K562 (cell line): ENCODE measurements at regions not wholly inside any gene's neighbourhood (a gene's known extent, or its start where the extent isn't known, plus 50 kb on each side); places are given as distances from the start of the nearest gene placed in this dataset.

Experiments used
- BRD4 ChIP-seq: fragments of 200-600 bp; sonication (generic); IDR thresholded peaks from 2 replicates; pipeline ENCODE4 v1.6.1; 2017; ENCODE audit warnings: inconsistent platforms
- CBX2 ChIP-seq: fragments of 200-600 bp; sonication (generic); IDR thresholded peaks from one replicate; pipeline ENCODE4 v1.6.1; 2012; ENCODE audit warnings: mild to moderate bottlenecking, low read length, inconsistent platforms; ENCODE audit not compliant: insufficient read depth, poor library complexity, severe bottlenecking
- ELF1 ChIP-seq: fragments of 200-800 bp; sonication (Bioruptor generic); IDR thresholded peaks from 2 replicates; pipeline ENCODE4 v1.6.1; 2016; ENCODE audit warnings: missing genetic modification characterization, missing compliant biosample characterization
- ESRRA ChIP-seq: fragments of 450-650 bp; IDR thresholded peaks from 2 replicates; pipeline ENCODE4 v1.6.1; 2014; ENCODE audit warnings: low read depth, mild to moderate bottlenecking, moderate library complexity, borderline replicate concordance
- FOXJ3 ChIP-seq: sonication (generic); formaldehyde crosslinking; IDR thresholded peaks from 2 replicates; pipeline ENCODE4 v1.4.0; 2020; ENCODE audit warnings: mild to moderate bottlenecking, missing genetic modification reagents
- GTF2A2 ChIP-seq: IDR thresholded peaks from 2 replicates; pipeline ENCODE4 v1.6.1; 2016; ENCODE audit warnings: mild to moderate bottlenecking, missing genetic modification characterization, missing compliant biosample characterization
- HDAC6 ChIP-seq: IDR thresholded peaks from 2 replicates; pipeline ENCODE4 v1.6.1; 2012; ENCODE audit warnings: low read depth, mild to moderate bottlenecking, control low read depth, inconsistent platforms, low read length, moderate library complexity
- HOXB6 ChIP-seq: fragments of 250-450 bp; sonication (Bioruptor Pico); IDR thresholded peaks from 2 replicates; pipeline ENCODE4 v1.5.1; 2022; ENCODE audit warnings: mild to moderate bottlenecking, borderline replicate concordance
- KLF6 ChIP-seq: fragments of 250-450 bp; sonication (Bioruptor Pico); IDR thresholded peaks from 2 replicates; pipeline ENCODE4 v1.4.0; 2020; ENCODE audit warnings: mild to moderate bottlenecking, moderate library complexity, borderline replicate concordance
- MAZ ChIP-seq, 2 experiments: fragments of 450-650 bp in 1 of 2; sonication (generic) in 1 of 2; formaldehyde crosslinking; IDR thresholded peaks in 1 of 2; conservative IDR thresholded peaks in 1 of 2; 2 replicates each; pipeline versions ENCODE4 v1.4.0 to v1.5.0; 2020; ENCODE audit warnings: mild to moderate bottlenecking in 1 of 2, missing genetic modification reagents in 1 of 2
- MBD2 ChIP-seq: sonication (generic); IDR thresholded peaks from 2 replicates; pipeline ENCODE4 v1.6.1; 2016; ENCODE audit warnings: low read depth, borderline replicate concordance
- NELFE ChIP-seq: IDR thresholded peaks from 2 replicates; pipeline ENCODE4 v1.6.1; 2011; ENCODE audit warnings: mild to moderate bottlenecking; ENCODE audit not compliant: insufficient read depth, insufficient read length
- ZKSCAN8 ChIP-seq: fragments of 200-800 bp; sonication (Bioruptor generic); IDR thresholded peaks from 2 replicates; pipeline ENCODE4 v1.6.1; 2016; ENCODE audit warnings: missing genetic modification characterization, missing compliant biosample characterization
- ZNF197 ChIP-seq: fragments of 200-800 bp; sonication (Bioruptor generic); IDR thresholded peaks from 2 replicates; pipeline ENCODE4 v1.6.1; 2016; ENCODE audit warnings: low read depth, missing genetic modification characterization, missing compliant biosample characterization
- TF ChIP-seq, protein P1 (sequence below): fragments of 250-450 bp; sonication (Bioruptor Pico); IDR thresholded peaks from 2 replicates; pipeline ENCODE4 v1.8.0; 2021; ENCODE audit warnings: moderate library complexity, mild to moderate bottlenecking, inconsistent platforms
- TF ChIP-seq, protein P2 (sequence below): fragments of 450-650 bp; IDR thresholded peaks from 2 replicates; pipeline ENCODE4 v1.6.1; 2016; ENCODE audit warnings: antibody characterized with exemption
- TF ChIP-seq, protein P3 (sequence below): sonication (generic); formaldehyde crosslinking; IDR thresholded peaks from 2 replicates; pipeline ENCODE4 v1.8.0; 2022; ENCODE audit warnings: mild to moderate bottlenecking, missing genetic modification reagents
- TF ChIP-seq, protein P4 (sequence below): fragments of 450-650 bp; formaldehyde crosslinking; conservative IDR thresholded peaks from 2 replicates; pipeline ENCODE4 v1.4.0; 2022; ENCODE audit warnings: mild to moderate bottlenecking, missing genetic modification characterization
- TF ChIP-seq, protein P5 (sequence below), 3 experiments: IDR thresholded peaks in 2 of 3; conservative IDR thresholded peaks in 1 of 3; 2 replicates each; pipeline ENCODE4 v1.5.1; 2011 to 2012; ENCODE audit warnings: low read length in 3 of 3, mild to moderate bottlenecking in 3 of 3, control low read depth in 2 of 3, improper control_type of control experiment in 1 of 3, inconsistent platforms in 1 of 3, low read depth in 1 of 3, mixed read lengths in 1 of 3, moderate library complexity in 1 of 3; ENCODE audit not compliant: insufficient read depth in 2 of 3

DNA sequence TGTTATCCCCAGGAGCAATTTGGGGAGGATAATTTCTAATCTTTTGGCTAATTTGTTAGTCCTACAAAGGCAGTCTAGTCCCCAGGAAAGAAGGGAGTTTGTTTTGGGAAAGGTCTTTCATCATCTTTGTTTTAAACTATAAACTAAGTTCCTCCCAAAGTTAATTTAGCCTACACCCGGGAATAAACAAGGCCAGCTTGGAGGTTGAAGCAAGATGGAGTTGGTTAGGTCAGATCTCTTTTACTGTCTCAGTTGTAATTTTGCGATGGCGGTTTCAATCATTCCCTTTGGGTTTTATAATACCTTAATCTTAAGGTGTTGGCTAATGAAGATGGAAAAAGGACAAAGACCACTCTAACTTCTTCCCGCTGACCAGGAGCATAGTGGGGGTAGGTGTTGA is 166.4 kb upstream of the NAMPT start (continued):
- TF ChIP-seq, protein P1, sequence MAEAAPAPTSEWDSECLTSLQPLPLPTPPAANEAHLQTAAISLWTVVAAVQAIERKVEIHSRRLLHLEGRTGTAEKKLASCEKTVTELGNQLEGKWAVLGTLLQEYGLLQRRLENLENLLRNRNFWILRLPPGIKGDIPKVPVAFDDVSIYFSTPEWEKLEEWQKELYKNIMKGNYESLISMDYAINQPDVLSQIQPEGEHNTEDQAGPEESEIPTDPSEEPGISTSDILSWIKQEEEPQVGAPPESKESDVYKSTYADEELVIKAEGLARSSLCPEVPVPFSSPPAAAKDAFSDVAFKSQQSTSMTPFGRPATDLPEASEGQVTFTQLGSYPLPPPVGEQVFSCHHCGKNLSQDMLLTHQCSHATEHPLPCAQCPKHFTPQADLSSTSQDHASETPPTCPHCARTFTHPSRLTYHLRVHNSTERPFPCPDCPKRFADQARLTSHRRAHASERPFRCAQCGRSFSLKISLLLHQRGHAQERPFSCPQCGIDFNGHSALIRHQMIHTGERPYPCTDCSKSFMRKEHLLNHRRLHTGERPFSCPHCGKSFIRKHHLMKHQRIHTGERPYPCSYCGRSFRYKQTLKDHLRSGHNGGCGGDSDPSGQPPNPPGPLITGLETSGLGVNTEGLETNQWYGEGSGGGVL = peak; percentile 43; the same call in 1 of the 2 replicates
- TF ChIP-seq ZNF197 (CRISPR knock-in tag) (no peak), ELF1 (no peak), GTF2A2 (peak; percentile 75), MAZ (CRISPR knock-in tag; conservative IDR thresholded peaks at IDR 0.05 in 1 of 2, IDR thresholded peaks at IDR 0.05 in 1 of 2) (no peak), KLF6 (CRISPR knock-in tag) (peak; percentile 33; the same call in 1 of the 2 replicates), MBD2 (no peak), FOXJ3 (CRISPR knock-in tag) (no peak), BRD4 (no peak), HOXB6 (CRISPR knock-in tag) (no peak), NELFE (no peak), ESRRA (no peak), HDAC6 (no peak), CBX2 (no peak), ZKSCAN8 (CRISPR knock-in tag) (no peak)
- TF ChIP-seq, protein P2, sequence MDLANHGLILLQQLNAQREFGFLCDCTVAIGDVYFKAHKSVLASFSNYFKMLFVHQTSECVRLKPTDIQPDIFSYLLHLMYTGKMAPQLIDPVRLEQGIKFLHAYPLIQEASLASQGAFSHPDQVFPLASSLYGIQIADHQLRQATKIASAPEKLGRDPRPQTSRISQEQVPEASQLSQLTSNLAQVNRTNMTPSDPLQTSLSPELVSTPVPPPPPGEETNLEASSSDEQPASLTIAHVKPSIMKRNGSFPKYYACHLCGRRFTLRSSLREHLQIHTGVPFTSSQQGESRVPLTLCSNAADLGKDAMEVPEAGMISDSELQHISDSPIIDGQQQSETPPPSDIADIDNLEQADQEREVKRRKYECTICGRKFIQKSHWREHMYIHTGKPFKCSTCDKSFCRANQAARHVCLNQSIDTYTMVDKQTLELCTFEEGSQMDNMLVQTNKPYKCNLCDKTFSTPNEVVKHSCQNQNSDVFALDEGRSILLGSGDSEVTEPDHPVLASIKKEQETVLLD = no peak
- TF ChIP-seq, protein P3, sequence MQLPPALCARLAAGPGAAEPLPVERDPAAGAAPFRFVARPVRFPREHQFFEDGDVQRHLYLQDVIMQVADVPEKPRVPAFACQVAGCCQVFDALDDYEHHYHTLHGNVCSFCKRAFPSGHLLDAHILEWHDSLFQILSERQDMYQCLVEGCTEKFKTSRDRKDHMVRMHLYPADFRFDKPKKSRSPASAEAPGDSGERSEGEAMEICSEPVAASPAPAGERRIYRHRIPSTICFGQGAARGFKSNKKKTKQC = no peak
- TF ChIP-seq, protein P4, sequence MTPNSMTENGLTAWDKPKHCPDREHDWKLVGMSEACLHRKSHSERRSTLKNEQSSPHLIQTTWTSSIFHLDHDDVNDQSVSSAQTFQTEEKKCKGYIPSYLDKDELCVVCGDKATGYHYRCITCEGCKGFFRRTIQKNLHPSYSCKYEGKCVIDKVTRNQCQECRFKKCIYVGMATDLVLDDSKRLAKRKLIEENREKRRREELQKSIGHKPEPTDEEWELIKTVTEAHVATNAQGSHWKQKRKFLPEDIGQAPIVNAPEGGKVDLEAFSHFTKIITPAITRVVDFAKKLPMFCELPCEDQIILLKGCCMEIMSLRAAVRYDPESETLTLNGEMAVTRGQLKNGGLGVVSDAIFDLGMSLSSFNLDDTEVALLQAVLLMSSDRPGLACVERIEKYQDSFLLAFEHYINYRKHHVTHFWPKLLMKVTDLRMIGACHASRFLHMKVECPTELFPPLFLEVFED (CRISPR knock-in tag) = no peak
- TF ChIP-seq, protein P5, sequence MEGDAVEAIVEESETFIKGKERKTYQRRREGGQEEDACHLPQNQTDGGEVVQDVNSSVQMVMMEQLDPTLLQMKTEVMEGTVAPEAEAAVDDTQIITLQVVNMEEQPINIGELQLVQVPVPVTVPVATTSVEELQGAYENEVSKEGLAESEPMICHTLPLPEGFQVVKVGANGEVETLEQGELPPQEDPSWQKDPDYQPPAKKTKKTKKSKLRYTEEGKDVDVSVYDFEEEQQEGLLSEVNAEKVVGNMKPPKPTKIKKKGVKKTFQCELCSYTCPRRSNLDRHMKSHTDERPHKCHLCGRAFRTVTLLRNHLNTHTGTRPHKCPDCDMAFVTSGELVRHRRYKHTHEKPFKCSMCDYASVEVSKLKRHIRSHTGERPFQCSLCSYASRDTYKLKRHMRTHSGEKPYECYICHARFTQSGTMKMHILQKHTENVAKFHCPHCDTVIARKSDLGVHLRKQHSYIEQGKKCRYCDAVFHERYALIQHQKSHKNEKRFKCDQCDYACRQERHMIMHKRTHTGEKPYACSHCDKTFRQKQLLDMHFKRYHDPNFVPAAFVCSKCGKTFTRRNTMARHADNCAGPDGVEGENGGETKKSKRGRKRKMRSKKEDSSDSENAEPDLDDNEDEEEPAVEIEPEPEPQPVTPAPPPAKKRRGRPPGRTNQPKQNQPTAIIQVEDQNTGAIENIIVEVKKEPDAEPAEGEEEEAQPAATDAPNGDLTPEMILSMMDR (IDR thresholded peaks at IDR 0.05 in 2 of 3, conservative IDR thresholded peaks at IDR 0.05 in 1 of 3; ENCODE audit: insufficient read depth in 2 of 3, low read depth in 1 of 3, low read length in 3 of 3) = no peak
